GM21515 (cell line): ENCODE measurements at regions not wholly inside any gene's neighbourhood (a gene's known extent, or its start where the extent isn't known, plus 50 kb on each side); places are given as distances from the start of the nearest gene placed in this dataset.

Experiments
- ATAC-seq: cut with Tn5 transposase; IDR thresholded peaks from one replicate; pipeline ENCODE4 v1.9.1; 2021; ENCODE audit not compliant: unreplicated experiment

GRCh38 chr2:60324536-60324935 lies 228.9 kb downstream of the BCL11A start:
- no peak for ATAC-seq

- ATAC-seq, result no peak
Measured at GRCh38 chr2:60321816-60322215, 231.6 kb downstream of the BCL11A start.

- no peak for ATAC-seq
Measured at GRCh38 chr2:60320724-60321123, 232.7 kb downstream of the BCL11A start.

DNA sequence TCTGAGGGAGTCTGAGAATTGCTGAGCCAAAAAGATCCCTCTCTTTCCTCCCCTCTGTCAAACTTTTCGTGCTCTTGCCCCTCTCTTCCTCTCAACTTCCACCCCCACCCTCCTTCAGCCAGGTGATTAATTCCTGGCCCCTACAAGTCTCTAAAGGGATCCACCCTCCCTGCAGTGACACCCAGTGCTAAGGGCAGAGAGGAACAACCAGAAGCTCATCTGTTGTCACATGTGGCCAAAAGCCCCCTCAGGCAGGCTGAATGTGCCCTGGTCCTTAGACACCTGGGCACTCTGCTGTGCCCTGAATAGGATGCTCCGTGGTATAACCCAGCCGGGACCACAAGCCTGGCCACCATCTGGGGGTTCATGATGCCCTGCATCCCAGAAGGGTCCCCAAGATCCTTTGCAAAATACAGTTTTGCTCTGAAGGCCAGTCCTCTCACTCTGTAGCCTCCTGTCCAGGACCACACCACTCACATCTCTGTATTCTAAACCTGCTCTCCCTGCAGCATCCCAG lies 234.4 kb downstream of the BCL11A start:
- ATAC-seq, result no peak

DNA sequence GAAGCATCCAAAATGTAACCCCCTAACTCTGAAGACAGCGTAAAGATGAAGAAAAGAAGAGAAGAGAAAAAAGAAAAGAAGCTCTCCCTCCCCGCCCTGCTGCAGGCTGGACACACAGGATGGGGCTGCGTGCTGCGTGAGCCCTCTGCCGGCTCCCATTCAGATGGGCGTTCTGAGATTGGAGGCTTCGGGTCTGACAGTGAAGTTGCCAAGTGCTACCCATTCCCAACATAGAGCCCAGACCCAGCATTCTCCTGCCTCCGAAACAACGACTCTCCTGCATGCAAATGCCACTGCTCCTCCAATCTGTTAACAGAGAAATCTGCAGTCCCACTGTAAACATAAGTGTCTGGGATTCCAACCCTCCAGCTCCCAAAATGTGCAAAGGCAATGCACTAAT lies 234.9 kb downstream of the BCL11A start:
- ATAC-seq, result no peak

DNA sequence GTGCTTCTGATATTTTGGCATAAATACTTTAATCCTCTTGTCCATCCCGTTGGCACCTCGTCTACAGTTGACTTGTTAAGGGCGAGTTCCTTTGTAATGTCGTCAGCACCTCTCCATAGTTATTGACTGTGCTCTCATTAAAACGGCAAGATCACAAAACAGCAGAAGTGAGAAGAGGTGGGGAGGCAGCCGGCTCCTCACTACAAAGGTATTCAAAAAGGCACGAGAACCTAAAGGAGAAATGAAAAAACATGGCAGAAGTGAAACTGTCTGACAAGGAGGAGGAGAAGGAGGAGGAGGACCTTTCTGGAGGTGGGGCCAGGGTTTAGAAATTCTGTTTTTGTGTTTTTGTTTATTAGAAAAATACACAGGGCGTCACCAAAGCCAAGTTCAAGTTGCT lies 235.6 kb downstream of the BCL11A start:
- peak; percentile 85 for ATAC-seq

DNA sequence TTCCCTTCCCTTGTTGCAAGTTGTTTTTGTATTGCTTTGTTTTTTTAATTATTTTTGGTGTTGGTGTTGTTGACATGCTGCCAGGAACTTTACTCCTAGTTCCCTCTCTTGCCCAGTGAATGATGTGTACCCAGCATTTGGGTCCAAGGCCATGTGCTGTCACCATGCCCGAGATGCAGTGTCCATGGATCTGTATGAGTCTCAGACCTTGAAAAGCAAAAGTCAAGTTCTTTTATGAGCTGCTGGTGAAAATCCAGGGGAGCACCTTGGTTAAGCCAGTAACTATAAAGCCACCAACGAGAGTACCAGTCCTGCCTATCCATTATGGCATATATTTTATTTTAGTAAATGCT lies 236.4 kb downstream of the BCL11A start:
- ATAC-seq, result no peak

DNA sequence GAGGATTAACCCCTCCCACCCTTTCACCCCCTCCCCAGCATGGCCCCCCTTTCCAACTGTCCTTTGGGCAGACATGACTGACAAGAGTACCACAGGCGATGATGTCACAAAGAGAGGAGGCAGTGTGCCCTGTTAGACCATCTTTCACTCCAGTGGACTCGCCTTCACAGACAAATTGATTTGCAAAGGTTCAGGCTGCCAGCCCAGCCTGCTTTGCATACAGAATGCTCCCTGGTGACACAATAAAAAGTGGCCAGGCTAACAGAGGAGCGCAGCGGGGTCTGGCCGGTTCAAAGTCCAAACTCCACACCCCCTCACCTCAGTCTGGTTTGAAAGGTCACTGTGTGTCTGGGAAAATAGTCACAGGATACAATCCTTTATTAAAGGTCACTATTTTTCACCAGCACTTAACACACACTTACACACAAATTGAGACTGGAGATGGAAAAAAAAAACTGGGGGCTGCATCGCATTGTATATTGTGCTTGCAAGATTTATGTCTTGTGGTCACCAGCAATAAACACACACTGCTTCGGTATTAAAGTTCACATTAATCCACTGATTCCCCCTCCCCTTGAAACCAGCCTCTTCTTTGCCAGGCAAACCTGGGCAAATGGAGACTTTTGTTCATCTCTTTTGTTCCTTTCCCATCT lies 236.9 kb downstream of the BCL11A start:
- ATAC-seq, result no peak

DNA sequence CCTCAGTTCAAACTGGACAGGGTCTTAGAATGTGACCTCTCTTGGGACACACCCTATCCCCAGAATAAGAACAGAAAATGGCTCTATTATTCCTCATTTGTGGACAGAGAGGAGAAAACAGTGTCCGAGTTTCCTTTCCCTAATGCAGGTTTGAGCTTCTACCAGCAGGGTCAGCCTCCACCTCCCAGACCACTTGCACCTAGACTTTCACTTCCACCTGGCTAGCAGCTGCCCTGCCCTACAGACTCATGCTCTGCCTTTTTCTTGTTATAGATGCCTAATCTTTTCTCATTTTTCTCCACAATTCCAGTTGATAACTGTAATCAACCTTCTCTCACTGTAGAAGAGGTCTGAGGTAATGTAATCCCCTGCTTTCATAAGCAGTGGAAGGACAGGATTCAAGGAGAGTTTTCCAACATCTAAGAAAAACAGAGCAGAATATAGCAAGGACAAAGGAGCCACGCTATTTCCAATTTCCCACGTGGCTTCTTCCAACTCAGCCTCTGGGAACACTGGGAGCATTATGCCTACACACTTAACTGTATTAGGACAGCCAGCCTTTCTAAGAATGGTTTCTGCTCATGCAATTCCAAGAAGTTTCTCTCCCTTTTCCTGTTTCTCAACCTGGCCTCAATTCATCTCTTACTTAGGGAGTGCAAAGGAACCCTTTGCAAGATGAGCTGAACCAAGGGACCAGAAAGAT lies 239.8 kb downstream of the BCL11A start:
- ATAC-seq, result no peak

DNA sequence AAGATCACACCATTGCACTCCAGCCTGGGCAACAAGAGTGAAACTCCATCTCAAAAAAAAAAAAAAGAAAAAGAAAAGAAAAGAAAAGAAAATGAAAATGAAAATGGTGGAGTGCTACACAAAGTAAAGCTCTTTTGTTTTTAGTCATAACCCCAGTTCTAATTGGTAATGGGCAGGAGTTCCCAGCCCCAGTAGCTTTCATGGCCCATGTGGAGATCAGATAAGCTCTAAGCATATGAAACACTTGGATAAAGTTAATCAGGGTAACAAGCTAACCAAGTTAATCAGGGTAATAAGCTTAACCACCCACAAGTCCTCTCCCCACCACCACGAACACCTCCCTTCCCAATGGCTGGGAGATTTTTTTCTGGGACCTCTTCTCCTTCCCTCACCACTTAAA lies 240.8 kb downstream of the BCL11A start:
- peak; percentile 72 for ATAC-seq

GRCh38 chr2:60311524-60311923 lies 241.9 kb downstream of the BCL11A start:
- peak; percentile 52 for ATAC-seq

DNA sequence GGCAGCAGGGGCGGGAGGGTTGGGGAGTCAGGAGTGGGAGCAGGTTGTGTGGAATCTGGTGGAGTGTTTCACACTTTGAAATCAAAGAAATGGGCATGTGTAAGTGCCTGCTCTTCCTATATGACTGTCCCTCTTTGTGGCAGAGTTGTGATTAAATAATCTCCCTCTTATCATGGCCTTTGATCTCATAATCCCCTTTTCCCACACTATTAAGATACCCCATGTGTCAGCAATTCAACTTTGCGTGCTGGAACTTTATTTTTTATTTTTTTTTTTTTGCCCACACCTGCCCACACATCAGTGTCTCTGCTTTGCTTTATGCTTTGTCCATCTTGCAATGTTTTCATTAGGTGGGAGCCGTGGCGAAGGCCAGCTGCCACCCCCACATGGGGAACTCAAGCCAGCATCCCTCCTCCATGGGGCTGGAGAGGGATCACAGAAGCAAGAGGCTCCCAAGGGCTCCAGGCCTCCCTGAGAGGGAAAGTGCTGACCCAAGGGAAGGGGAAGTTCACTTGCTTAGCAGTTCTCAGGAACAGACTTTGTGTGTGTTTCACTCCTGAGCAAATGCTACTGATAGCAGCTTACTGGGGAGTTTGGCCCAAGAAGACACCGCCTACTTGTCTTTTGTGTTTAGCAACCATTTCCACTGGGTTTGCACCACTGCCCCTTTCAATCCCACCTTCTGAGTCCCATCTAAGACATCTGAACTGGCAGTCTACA lies 243.4 kb downstream of the BCL11A start:
- ATAC-seq, result no peak

DNA sequence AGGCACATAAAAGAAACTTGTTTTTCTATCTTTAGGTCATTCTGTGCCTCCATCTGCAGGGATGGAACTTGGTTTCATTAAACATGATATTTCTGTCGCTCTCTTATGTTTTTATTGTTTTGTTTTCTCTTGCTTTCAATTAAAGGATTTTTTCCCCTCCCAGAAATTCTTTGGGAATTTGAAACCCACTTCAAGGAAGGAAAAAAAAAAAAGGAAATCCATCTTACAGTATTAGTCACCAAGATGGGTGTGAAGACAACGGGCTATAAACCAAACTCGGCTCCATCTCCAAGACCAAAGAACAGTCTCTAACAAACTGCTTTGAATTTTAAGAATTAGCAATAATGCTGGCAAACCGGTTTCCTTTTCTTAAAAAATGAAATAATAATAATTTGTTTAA lies 244.1 kb downstream of the BCL11A start:
- no peak for ATAC-seq

- no peak for ATAC-seq
Measured at GRCh38 chr2:60306267-60306861, 247.1 kb downstream of the BCL11A start.

DNA sequence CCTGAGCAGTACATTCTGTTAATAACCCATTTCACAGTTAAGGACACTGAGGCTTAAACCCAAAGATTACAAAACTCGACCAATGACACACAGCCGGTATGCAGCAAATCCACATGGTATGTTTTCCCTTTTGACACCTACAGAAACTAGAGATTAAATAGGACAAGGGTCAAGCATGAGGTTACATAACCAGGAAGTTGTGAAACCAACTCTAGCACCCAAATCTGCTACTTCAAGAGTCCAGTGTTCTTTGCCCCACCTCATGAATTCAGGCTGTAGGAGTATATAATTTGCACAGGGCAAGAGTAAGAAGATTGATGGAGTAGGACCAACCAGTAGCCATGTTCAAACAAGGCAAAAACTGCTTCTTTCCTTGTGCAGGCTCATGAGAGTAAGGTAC lies 249.8 kb downstream of the BCL11A start:
- no peak for ATAC-seq

DNA sequence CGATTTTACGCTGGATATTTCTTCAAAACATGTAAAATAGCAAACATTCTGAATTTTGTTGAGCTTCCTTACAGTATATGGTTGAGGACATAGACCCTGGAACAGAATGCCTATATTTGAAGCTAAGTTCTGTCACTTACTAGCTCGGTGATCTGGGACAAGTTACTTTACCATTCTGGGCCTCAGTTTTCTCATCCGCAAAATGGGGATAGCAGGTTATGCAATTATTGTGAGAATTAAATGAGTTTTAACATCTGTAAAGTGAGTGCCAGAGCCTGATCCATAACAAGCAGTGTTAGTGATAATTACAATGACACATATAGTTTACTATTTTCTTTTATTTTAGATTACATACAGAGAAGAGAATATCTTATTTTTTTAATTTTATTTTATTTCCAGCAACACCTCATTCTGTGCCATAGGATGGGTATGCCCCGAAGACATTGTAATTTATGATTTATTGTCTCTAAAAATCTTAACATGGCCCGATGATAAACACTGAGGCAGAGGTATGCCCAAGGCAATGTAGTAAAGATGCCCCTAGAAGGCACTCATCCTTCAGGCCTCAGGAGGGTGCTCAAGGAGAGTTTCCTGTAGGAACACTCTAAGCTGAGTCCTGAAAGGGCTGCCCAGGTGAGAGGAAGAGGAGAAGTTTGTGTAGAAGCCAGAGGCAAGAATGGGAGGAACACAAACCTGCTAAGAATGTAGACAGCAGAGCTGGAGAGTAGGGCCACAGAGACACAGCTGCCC lies 250.9 kb downstream of the BCL11A start:
- ATAC-seq, result no peak

DNA sequence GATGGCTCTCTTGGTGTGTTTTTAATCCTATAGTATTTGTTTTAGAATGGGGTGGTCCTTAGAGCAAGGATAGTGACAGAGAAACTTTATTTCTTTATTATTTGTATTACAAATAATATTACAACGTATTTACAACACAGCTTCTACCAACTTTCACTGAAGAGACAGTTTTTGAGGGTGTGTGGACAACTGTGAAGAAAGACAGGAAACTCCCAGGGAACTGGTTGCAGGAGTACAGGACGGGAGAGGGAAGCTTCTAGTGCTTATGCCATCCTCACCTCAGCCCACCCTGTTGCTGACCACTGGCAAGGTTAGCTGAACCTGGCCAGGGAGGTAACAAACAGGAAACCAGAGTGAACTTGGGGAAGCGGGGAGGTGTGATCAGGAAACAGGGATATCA lies 251.7 kb downstream of the BCL11A start:
- no peak for ATAC-seq

GRCh38 chr2:60299179-60299578 lies 254.3 kb downstream of the BCL11A start:
- no peak for ATAC-seq

- no peak for ATAC-seq
Measured at GRCh38 chr2:60298006-60298696, 255.3 kb downstream of the BCL11A start.

- ATAC-seq, result no peak
Measured at GRCh38 chr2:60297296-60298005, 256.0 kb downstream of the BCL11A start.
